Stimulated activated CD8-positive, alpha-beta memory T cell treated with anti-CD3 and anti-CD28 coated beads, Interleukin-4, amount 100 ng/mL, for 4 hours (primary cell): ENCODE measurements at regions not wholly inside any gene's neighbourhood (a gene's known extent, or its start where the extent isn't known, plus 50 kb on each side); places are given as distances from the start of the nearest gene placed in this dataset.

Experiments used
- DNase-seq, 2 donors: peaks; one replicate each; pipeline ENCODE4 v3.0.0-alpha.2; 2020; ENCODE audit warnings: low read depth in 2 of 2, low spot score in 1 of 2

DNA sequence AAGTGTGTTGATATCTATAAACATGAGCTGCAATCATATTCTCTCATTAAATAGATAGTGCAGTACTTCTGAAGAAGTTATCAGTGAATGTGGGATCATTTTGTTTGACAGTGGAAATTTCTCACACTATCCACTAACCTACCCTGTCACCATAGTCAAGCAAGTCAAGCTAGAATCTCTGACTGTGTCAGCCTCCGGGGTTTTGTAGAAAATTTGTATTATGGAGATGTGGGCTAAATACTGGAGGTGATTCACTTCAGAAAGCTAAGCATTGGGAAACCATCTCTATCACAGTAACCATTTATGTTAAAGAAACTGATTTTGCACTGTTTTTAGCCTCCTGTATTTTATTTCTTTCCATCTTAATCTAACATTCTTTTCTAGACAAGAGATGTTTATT is 126.6 kb upstream of the CREB1 start:
- no peak for DNase-seq

DNA sequence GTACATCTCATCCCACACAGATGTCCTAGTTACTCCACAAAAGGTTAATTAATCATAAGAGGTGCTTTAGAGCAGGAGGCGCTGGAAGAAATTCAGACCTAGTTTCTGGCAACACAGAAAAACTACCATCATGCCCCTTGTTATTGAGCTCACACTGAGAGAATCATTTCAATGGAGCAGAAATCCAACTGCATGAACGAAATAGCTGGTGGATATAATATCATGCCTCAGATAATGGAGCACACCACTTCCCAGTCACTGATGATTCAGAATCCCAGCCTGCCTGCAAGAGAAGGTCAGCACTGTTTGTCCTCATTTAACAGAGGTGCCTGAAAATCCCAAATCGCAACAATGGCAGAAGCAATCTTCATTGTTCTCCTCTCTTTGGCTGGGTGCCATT is 125.8 kb upstream of the CREB1 start:
- no peak for DNase-seq

DNA sequence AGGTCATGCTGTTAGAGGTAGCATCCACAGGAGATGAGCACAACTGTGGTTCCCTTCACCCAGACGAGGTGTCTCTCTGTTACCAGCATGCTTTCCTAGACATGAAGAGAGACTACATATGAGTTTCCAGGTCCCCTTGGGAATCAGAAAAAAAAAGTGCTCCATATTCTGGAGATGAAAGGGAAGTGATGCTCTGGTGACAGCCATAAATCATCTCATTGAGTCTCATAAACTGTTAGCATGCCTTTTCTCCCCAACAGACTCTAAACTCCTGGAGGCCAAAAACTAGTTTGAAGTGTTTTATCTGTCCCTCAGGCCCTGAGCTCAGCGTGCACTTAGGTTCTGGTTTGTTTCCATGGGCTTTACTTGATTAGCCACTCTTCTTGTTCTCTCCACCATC is 124.6 kb upstream of the CREB1 start:
- no peak for DNase-seq

DNA sequence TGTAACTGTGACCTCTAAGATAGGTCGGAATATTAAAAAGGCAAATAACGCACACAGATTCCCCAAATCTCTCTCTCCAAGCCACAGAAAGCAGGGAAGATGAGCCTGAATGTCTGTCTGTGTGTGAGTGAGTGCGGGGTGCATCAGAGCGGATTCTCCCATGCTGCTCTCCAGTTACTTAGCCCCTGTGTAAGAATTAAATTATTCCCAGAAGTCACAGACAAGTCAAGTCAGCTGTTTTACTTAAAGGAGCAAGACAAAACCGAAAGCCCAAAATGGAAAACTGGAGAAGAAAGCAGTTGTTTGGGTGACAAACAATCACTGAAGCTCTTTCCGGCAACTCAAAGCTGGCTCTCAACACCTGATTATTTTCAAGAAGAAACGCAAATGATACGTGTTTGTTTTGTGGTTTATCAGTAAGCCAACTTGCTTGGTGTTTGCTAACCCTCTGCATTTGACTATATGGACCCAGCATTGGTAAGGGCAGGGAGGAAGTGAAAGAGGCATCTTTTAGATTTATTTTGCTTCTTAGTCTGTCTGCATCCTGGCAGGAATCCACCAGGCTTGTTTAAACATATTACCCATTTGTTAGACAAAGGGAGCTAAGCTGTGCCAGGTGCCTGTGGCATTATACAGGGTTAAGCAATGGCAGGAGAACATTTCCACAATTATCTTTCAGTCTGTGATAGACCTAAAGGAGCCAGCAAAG is 121.5 kb upstream of the CREB1 start:
- no peak for DNase-seq

DNA sequence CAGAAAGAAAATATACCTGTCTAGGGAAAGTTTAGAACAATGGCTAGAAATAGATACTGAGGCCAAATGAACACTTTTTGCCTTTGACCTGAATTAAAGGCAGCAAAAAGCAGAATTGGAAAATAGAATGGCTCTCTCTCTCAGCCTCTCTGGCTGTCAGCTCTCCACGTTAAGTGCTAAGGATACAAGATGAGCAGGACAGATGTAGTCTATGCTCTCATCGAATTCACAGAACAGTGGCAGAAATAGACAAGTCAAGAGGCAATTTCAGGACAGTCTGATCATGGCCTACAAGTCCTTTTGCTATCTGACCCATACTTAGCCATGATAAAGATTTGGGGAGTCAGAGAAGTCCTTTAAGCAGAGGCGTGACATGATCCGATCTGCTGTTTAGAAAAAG is 120.2 kb upstream of the CREB1 start:
- no peak for DNase-seq

DNA sequence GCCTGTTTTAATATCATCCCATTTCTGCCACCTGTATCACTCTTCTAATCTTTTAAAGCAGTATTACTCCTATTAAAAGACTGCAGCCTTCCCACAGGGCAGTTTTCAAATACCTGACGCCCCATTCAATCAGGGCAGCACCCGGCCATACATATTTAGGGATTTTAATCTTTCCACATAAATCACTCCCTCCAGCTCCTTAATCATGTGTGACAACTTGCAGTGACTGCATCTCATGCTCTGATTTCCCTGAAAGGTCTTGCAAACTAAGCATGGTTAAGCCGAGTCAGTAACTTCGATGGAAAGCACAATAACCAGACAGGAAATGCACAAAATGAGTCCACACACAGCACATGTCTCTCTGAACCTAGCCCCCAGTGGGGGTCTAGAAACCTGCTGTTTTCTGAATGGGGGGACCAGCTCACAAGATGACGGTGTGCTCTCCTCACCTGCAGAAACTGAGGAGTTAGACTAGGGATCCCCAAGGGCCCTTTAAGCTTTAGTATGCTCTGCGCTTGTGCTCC is 116.9 kb upstream of the CREB1 start:
- DNase-seq: no peak

DNA sequence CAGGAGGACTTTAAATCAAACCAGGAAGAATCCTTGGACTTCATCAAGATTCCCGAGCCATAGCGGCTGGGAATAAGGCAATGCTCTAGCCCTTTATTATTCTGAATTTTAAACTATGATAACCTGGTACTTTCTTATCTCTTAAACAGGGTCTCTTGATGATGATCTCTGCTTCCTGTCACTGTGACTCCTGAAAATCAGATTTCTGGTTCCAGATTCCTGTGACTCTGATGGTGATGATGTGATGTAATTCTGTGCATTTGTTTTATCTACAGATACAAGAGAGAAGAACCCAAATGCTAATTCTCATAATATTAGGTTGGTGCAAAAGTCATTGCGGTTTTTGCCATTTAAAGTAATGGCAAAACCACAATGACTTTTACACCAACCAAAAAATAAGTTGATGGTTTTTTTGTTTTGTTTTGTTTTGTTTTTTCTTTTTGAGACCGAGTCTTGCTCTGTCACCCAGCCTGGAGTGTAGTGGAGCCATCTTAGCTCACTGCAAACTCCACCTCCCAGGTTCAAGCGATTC is 116.3 kb upstream of the CREB1 start:
- no peak for DNase-seq

DNA sequence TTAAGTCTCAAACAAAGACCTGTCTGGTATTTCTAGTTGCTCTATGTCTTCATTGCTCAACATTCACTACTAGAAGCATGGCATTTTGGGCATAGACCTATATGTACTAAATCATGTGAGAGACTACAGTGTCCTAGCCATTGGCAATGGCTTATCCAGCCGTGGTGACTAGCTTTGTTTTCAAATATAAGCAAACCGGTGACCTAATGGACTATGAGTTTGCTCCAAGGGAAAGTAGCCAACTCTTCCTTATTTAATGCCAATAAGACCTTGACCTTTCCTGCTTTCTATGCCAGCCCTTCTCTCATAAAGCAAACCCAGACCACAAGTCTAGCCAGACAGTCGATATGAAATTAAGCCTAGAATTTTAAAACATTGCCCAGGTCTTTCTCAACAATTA is 113.7 kb upstream of the CREB1 start:
- no peak for DNase-seq

DNA sequence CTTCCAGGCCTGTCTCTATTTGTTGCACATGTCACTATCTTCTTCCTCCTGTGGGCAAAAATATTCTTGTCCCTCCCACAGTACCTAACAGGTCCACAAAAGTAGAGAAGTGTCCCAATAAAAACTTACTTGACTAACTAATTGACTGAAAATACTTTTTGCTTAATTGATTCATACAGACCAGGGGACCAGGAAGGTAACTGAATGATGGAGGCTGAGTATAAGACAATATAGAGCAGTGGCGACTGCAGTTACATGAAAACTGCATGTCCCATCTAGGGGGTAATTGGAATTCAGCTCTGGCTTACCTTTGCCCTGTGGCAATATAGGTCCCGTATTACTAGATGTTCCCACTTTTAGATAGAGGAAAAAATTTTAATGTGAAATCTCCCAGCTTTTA is 112.9 kb upstream of the CREB1 start:
- no peak for DNase-seq

DNA sequence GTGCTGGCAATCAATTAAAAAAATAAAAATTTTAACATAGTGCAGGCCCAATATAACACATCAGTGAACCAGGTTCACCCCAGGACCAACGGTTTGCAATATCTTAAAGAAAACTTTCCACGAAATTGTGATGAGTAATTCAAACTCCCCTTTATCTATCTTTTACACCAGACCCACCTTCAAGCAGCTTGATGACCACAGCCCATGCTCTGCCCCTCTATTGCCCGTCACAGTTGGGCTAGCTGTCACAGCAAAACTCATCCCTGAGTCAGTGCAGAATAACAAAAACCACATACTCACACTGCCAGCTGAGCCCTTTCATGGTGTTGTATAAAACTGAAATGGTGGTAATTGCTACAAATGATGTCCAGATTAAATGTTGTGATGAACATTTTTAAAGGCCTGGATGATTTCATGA is 112.5 kb upstream of the CREB1 start:
- DNase-seq: no peak

DNA sequence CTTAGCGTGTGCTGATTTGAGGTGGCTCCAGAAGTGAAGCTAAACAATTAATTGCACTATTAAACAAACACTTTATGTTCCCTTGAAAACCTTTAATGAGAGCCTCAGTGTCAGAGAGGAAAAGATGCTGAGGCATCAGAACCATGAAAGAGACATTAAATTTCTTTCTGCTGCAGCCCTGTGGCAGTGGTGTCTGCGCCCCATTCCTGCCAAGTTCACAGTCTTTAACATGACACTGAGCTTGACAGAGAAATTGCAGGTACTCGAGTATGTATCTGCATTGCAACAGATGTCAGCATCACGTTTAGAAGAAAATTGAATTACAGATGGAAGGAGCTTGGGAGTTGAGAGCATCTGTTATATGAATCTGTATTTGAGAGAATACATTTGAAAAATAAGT is 111.3 kb upstream of the CREB1 start:
- no peak for DNase-seq

DNA sequence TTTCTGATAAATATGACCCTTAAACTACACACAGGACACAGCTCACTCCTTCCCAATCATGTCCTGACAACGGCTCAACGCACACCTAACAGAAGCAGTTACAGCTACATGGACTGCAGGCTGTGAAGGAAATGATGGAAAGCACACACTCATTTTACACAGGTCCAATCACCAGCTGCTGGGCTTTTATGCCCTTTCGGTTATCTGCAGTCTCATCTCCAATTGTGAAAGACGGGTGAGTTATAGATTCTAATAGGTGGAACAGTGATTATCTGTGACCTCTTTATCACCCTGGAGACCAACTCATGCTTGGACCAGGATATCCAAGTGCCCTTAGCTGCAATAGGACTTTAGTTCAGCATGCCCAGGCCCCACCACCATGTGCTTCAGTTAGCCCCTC is 110.4 kb upstream of the CREB1 start:
- DNase-seq: no peak

DNA sequence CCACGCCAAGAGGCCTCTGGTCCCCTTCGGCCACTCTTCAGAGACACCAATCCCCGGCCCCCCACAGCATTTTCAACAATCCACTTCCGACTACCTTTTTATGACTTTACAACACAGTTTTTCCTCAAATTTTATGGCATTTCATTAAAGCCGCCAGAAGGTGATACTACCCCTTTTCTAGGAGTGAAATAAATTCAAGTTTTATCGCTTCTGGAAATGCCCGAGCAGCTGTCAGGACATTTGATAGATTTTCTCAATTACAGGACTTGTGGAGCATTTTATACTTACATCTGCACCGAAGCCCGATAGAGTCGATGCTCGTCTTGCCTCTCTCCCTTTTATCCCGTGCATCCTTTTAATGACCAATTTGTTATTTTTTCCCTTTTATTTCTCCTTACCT is 108.1 kb upstream of the CREB1 start:
- no peak for DNase-seq

DNA sequence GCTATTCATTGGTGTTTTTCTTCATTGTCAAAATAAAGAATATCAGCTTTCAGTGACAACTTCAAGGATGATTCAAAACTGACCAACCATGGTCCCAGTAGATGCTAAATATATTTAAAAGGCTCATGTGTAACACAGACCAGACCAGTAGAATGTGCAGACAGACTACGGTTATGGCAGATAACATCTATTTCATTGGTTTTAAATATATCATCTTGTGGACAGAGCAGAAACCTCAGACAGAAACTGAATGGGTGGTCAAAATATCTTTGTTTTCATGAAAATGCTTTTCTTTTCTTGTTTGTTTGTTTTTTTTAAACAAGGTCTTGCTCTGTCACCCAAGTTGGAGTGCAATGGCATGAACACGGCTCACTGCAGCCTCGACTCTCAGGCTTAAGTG is 107.4 kb upstream of the CREB1 start:
- no peak for DNase-seq

DNA sequence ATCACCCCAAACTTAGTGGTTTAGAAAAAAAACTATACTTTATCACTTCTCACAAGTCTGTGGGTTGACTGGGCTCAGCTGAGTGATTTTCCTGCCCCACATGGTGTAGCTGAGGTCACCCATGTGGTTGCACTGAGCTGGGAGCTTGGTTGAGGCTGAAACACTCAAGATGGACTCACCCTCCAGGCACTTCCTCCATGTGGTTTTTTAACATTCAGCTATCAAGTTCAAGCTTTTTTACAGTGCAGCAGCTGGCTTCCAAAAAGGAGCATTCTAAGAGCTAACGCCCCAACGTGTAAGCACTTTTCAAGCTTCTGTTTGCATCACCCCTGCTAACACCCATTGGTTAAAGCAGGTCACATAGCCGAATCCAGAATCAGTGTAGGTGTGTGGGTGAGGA is 105.9 kb upstream of the CREB1 start:
- DNase-seq: peak; percentile 2 to 12

DNA sequence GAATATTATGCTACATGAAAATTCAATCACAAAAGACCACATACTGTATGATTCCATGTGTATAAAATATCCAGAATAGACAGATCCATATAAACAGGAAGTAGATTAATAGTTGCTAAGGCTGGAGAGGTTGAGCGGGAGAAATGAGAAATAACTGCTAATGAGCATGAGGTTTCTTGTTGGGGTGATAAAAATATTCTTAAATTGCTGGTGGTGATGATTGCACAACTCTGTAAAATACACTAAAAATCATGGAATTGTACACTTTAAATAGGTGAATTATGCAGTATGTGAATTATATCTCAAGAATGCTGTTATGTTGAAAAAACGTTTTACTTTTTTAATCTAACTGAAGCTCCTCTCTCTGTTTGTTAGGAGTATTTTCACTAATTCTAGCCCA is 101.8 kb upstream of the CREB1 start:
- no peak for DNase-seq

DNA sequence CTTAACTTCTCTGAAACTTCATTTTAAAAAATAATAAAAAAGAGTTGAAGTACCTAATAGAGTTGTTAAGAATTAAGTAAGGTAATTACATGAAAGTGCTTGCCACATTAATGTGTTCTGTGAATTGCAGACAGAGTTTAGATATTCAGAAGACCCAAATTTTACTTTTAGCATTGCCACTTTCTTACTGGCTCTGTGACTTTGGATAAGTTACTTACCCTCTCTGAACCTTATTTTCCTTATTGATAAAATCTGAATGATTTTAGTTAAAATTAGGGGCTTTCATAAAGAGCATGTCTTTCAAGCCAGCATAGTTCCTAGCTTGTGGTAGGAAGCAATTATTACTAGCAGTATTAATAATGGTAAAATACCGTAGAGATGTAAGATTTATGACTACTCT is 101.2 kb upstream of the CREB1 start:
- no peak for DNase-seq

DNA sequence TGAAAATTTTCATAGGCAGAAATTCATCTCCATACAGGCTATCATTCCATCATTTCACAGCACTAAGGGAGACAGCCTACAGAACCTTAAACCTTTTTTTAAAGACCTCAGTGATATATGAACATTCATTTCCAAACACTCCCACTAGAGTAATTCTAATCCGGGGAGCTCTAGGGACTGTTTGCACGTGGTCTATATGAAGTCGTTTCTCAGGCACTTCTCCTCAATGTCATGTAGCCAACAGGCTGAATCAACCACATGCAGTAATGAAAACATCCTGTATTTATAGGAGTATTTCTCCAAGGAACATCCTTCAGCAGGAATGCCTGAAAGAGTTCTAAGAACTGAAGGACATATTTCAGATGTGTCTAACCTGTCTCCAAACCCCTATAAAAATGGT is 97.3 kb upstream of the CREB1 start:
- no peak for DNase-seq

DNA sequence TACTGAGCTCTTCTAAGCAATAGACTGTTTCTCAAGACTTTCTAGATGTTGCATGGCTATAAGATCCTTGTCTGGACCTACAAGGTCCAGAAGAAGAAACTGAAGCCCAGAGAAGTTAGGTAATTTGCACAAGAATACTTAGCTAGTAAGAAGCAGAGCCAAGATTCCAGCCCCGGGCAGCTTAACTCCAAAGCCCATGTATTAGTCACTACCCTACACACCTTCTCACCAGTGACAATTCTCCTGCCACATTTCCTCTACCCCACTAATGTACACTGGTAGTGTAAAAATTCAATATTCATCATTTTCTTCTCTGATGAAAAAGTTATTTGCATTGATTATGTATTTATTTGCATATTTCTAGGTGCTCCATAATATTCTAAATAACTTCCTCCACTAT is 95.5 kb upstream of the CREB1 start:
- no peak for DNase-seq

DNA sequence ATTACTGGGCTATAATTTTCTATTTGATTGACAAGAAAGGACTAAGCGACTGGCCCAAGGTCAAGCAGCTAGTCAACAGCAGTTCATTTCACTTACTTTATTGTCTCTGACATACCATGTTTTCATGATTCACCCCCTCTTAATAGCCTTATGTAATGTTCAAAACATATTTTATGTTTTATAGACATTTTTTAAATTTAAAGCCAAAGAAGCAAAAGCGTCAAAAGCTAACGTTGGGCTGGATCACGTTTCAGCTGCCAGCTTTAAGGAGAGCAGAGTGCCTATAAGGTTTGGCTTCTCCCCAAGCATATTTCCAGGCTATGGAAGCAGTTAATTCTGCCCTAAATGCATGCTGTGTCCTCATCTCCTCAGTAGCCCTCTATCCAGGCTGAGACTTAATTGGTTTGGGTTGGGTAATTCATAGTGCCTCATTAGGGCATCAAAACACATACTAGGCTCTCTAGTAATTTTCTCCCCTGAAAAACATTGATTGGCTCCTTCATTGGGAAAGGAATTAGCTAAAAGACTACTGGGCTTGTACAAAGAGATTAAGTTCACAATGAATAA is 94.8 kb upstream of the CREB1 start:
- no peak for DNase-seq

DNA sequence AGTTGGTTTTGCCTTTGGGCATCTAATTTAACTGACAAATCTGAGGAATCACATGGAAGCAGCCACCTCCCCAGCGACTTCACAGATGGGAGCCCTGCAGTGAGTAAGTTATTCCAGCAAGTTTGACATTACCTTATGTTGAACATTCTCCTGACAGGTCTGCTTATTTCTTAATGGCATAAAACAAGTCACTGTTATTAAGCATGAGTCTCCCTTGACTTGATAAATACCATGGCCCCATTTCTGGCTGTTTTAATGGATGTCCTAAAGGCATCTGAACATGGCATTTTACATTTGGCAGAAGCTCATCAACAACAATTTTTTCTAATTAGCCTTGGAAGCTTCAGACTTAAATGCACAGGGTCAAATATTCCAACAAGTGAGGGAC is 92.6 kb upstream of the CREB1 start:
- no peak for DNase-seq

DNA sequence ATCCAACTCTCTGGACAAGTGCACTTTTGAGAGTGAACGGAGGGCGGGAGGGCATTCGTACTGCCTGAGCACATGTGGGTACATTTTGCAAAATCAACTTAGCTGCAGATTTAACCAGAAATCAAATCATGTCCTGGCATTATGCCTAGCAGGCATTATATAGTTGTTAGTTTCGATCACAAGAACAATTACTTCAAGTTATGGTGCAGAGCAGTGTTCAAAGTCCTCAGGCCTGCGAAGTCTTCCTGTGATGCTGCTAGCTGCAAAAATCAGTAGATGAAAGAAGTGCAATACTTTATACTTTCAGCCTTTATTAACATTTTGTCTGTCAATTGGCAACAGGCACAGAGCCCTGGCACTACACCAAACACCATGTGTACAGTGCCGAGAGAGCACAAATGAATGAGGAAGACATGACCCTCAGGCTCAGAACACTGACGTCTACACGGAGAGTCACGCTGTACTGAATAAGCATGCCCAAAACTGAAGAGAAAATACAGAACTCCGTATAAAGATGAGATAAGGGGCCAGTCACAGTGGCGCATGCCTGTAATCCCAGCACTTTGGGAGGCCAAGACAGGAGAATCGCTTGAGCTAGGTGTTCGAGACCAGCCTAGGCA is 92.1 kb upstream of the CREB1 start:
- no peak for DNase-seq
